Stimulated activated naive CD4-positive, alpha-beta T cell (primary cell): ENCODE measurements at regions not wholly inside any gene's neighbourhood (a gene's known extent, or its start where the extent isn't known, plus 50 kb on each side); places are given as distances from the start of the nearest gene placed in this dataset.

Experiments used
- DNase-seq, 6 experiments: peaks; one replicate each; lab custom pipeline; 2025; lab: John Stamatoyannopoulos, UW

DNA sequence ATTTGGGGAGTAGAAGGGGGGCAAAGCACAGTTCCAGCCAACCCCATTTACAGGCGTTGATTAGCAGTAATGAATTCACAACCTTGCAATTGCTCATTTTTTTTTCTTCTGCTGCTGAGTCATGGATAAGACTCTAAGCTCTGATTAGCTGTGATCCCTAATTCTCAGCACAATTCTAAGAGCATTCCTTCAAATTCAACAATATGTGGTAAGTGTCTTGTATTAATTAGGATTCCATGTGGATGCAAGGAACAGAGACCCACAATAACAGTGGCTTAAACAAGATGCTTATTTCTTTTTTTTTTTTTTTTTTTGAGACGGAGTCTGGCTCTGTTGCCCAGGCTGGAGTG is 133.4 kb downstream of the PALM2AKAP2 start:
- no peak for DNase-seq

- DNase-seq, result no peak
These were observed 134.5 kb downstream of the PALM2AKAP2 start for GRCh38 chr9:109914280-109915027.

GRCh38 chr9:109916316-109916715 is 136.3 kb downstream of the PALM2AKAP2 start:
- DNase-seq, result no peak

GRCh38 chr9:109918339-109919163 is 138.6 kb downstream of the PALM2AKAP2 start:
- peak in 2 of 6 experiments; percentile 16 to 22 for DNase-seq

DNA sequence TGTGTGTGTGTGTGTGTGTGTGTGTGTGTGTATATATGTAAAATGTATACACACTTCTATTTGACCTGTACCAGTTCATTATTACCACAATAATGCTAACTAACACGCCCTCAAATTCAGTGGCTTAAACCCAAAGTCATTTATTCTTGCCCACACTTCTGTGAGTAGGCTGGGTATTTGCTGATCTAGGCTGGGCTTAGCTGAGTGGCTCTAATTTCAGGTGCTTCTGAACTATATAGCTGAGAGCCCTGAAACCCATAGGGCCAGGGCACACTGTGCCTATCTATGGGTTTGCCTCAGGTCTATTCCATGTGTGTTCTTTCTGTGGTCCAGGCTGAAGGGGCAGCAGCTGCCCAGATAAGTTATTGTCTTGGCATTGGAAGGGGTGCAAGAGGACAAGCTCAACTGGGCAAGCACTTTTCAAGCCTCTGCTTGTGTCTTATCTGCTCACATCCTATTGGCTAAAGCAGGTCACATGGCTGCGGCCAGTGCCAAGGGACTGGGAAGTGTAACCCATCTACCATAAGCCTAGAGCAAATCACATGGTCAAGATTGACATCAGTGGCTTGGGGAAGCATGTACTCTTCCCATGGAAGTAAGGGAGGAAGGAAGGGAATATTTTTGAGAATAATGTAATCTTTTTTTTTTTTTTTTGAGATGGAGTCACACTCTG is 139.9 kb downstream of the PALM2AKAP2 start:
- no peak for DNase-seq

DNA sequence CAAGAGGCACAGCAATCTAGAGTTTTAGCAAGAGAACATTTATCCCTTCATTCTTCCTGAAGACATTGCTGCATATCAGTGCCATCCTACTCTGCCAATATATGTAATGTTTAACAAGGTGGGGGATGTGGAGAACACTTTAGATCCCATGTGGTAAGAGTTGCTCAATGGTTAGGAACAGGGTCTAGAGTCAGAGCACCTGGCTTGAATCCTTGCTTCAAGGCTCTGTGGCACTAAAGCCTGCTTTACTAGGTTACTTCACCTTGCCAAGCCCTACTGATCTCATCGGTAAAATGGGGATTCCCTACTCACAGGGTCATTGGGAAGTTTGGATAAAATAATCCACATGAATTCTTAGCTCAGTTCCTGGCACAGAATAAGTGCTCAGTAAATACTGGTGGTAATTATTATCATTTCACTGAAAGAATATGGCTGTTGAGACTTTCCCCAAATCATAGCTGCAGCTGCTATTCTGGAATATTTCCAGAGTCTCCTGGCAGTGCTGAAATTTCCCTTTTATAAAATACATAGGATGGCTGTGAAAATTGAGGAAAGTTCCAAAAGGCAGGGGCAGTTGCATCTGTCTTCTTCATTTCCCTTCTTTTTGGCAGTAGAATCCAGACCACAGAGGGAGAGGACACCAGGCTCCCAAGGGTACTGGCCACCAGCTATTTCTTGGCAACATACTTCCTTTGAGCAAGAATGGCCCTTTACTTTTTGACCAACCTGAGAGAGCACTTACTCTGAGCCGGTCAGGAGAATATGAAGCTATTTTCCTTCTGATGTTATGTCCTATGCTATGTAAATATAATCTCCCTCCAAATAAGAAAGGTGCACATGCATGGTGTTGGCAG is 142.8 kb downstream of the PALM2AKAP2 start:
- no peak for DNase-seq

- no peak for DNase-seq
These were observed 143.4 kb downstream of the PALM2AKAP2 start for GRCh38 chr9:109923471-109923760.

DNA sequence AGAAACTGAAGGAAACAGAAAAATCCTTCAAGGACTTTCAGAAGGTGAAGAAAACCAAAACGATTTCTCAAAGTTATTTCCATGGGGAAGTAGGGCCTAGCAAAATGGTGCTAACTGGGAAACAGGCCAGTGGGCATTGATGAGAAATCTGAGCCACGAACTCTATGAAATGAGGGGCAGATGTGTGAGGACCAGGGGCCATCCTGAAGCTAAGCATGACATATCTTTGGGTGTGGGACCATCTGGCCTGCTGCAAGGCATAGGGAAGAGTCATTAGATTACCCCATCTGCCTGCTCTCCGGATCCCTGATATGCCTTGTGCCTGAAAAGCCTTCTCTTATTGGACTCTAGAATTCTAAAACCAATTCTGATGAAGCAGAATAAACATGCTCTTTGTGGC is 143.8 kb downstream of the PALM2AKAP2 start:
- no peak for DNase-seq

DNA sequence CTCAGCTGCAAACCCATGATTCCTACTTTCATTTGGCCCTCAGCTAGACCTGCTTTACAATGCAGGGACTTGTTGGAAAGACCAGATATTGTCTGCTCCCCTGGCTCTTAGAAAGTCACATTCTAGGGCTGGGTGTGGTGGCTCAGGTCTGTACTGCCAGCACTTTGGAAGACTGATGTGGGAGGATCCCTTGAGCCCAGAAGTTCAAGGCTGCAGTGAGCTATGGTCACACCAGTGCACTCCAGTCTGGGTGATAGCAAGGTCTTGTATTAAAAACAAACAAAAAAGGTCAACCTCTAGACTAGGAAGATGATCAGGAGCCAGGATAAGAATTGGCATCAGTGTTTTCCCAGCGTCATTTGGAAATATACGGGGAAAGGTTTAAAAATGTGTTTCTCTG is 145.8 kb downstream of the PALM2AKAP2 start:
- DNase-seq, result no peak

DNA sequence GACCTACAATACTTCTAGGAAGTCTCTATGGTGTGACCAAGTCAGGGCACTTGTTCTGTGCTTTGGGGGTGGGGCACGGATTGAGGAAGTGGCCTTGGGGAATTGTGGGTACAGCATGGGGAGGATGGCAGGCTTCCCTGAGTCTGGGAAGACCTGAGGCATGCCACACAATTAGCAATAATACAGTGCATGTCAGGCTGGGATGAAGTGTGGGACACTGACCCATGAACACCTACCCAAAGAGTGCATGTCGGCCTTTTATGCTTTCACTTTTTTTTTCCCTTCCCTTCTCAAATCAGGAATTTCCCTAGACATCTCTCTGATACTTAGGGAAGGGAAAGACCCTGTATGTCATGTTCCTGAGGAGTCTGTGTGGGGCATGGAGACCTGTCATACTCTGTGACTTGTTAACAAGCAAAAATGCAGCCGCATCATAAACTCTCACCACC is 146.4 kb downstream of the PALM2AKAP2 start:
- no peak for DNase-seq

GRCh38 chr9:109931623-109932022 is 151.6 kb downstream of the PALM2AKAP2 start:
- DNase-seq, result no peak

GRCh38 chr9:109934136-109934856 is 154.3 kb downstream of the PALM2AKAP2 start:
- peak in 1 of 6 experiments; percentile 4 for DNase-seq

GRCh38 chr9:109934857-109935215 is 154.8 kb downstream of the PALM2AKAP2 start:
- no peak for DNase-seq

DNA sequence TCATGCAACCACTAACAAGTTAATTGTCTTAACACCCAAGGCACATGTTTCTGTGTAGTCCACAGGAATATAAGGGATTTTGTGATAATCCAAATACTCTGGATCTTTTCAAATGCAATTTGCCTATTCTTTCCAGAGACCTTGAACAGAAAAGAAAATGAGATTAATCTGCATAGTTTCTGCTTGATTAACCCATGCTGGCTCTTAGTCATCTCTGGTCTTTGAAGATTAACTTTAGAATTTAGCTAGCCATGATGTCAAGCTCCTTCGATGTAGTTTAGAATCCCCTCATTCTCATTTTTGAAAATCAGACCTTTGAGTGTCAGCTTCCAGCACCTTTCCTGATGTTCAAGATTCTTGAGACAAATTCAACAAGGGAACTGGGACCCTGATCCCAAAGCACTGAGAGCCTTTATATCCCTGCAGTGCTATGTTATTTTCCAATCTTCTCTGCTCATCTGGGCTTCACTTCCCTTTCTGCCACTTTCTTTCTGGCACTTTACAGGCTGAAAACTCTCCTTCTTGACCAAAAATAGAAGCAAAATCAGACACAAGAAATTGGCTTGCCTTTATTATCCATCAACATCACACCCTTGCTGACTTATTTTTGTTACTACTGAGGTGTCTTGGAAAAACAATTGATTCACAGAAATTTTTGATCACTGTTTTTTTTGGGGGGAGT is 155.5 kb downstream of the PALM2AKAP2 start:
- DNase-seq, result no peak

DNA sequence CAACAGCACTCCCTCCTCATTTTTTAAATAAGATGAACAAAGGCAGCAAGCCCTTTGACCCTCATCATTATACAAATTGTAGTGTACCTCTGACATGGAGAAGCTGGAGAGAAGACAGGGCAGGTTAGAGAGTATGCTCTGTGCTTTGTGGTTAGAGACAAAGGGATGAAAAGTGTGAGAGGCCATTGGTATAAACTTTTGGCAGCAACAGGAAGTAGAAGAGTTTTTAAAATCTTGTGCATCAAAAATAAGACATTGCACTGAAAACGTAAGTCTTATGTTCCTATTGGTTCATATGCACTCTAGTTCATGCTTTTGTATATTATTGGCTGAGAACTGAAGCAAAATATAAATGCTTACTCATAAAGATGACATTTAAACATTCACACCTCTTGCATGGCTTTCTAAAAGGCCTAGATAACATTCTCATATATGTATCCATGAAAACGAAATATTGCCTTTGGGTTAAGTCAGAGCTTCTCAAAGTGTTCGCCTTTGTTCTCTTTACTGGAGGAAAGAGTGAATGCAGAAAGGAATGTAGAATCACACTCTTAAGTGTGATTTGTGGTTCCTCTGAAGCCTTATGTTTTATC is 158.0 kb downstream of the PALM2AKAP2 start:
- DNase-seq, result peak in 2 of 6 experiments; percentile 22 to 26

- no peak for DNase-seq
These were observed 159.8 kb downstream of the PALM2AKAP2 start for GRCh38 chr9:109939698-109940342.

DNA sequence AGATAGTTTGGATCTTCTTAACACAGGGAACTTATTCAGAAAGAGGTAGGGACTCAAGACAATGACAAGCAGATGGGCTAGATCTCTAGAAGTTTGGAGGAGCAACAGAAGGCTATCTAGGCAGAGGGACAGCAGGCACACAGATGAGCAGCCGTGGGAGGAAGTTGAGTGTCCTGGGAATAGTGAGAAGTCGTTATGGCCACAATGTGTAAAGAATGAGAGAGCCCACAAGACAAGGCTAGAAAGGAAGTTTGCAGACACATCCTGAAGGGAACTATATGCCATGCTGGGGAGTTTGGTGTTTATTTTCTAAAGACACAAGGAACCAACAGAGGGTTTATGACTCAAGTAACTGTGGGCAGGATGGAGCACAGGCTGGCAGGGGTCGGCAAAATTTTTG is 160.6 kb downstream of the PALM2AKAP2 start:
- no peak for DNase-seq

- no peak for DNase-seq
These were observed 161.8 kb downstream of the PALM2AKAP2 start for GRCh38 chr9:109941771-109942170.

GRCh38 chr9:109945573-109945972 is 165.6 kb downstream of the PALM2AKAP2 start:
- no peak for DNase-seq

GRCh38 chr9:109948453-109948852 is 168.5 kb downstream of the PALM2AKAP2 start:
- DNase-seq, result no peak
